Thyroid gland (tissue), 4 donors: ENCODE measurements at regions not wholly inside any gene's neighbourhood (a gene's known extent, or its start where the extent isn't known, plus 50 kb on each side); places are given as distances from the start of the nearest gene placed in this dataset.

Source experiments
- POLR2A ChIP-seq, 2 donors: fragments of 450-650 bp; IDR thresholded peaks; one replicate each; pipeline ENCODE4 v1.6.1; 2017; ENCODE audit warnings: antibody characterized with exemption in 2 of 2, mild to moderate bottlenecking in 2 of 2, moderate library complexity in 1 of 2
- TF ChIP-seq, protein P1 (sequence below), 6 experiments: fragments of 200-600 bp in 3 of 6; fragments of 450-650 bp in 3 of 6; sonication (generic) in 3 of 6; IDR thresholded peaks; one replicate each; pipeline ENCODE4 v1.5.1; 2016 to 2019; ENCODE audit warnings: antibody characterized with exemption in 6 of 6, mild to moderate bottlenecking in 2 of 6, inconsistent platforms in 1 of 6, moderate library complexity in 1 of 6

DNA sequence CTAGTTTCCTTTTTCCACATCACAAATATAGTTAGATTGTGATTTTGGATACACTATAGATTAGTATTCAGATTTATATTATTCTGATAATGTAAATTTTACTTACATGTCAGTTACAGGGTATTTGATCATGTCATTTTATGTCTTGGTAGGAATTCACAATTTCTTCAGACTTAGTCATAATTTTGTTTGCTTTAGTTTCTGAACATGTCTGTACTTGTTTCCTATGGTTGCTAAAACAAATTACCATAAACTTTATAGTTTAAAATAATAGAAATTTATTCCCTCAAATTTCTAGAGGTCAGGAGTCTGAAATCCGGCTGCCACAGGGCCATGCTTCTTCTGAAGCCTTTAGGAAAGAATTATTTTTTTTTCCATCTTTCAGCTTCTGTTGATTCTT is 1817.2 kb upstream of the CDH9 start:
- TF ChIP-seq, protein P1, sequence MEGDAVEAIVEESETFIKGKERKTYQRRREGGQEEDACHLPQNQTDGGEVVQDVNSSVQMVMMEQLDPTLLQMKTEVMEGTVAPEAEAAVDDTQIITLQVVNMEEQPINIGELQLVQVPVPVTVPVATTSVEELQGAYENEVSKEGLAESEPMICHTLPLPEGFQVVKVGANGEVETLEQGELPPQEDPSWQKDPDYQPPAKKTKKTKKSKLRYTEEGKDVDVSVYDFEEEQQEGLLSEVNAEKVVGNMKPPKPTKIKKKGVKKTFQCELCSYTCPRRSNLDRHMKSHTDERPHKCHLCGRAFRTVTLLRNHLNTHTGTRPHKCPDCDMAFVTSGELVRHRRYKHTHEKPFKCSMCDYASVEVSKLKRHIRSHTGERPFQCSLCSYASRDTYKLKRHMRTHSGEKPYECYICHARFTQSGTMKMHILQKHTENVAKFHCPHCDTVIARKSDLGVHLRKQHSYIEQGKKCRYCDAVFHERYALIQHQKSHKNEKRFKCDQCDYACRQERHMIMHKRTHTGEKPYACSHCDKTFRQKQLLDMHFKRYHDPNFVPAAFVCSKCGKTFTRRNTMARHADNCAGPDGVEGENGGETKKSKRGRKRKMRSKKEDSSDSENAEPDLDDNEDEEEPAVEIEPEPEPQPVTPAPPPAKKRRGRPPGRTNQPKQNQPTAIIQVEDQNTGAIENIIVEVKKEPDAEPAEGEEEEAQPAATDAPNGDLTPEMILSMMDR (IDR thresholded peaks at IDR 0.05) = no peak
- TF ChIP-seq POLR2A (IDR thresholded peaks at IDR 0.05) = no peak
